ENCODE measurements at regions not wholly inside any gene's neighbourhood (a gene's known extent, or its start where the extent isn't known, plus 50 kb on each side); places are given as distances from the start of the nearest gene placed in this dataset.

DNA sequence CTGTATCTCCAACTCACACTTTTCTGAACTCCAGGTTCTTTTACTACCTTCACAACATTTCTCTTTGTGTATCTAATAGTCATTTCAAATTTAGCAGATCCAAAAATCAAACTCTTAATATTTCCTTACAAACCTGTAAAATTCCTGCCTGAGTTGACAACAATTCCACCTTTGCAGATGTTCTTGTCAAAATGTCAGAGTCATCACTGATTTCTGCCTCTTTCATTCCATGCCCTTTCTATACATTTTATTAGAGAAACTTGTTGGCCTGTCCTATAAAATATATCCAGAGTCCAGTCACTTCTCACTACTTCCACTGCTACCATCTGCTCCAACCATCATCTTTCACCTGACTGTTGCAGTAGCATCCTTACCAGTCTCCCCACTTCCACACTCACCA is 119.7 kb downstream of the CAPZA3 start:
- Histone ChIP-seq H3K27me3 (no peaks in the 10 kb centered on the region), H3K4me3 (no peak overlapping the region), H3K9me3 (no peaks in the 10 kb centered on the region), H3K4me1 (no peaks in the 10 kb centered on the region), H3K36me3 (peaks cover 0 to 3% of the 10 kb centered on the region in 2 donors), H3K27ac (no peak overlapping the region)
- no peak for DNase-seq
- TF ChIP-seq POLR2A (IDR thresholded peaks at IDR 0.05) (no peak), CTCF (IDR thresholded peaks at IDR 0.05) (no peak)
- intact Hi-C loops (cut with DNase I; ENCODE audit: low total_unique reads): no loop called here

DNA sequence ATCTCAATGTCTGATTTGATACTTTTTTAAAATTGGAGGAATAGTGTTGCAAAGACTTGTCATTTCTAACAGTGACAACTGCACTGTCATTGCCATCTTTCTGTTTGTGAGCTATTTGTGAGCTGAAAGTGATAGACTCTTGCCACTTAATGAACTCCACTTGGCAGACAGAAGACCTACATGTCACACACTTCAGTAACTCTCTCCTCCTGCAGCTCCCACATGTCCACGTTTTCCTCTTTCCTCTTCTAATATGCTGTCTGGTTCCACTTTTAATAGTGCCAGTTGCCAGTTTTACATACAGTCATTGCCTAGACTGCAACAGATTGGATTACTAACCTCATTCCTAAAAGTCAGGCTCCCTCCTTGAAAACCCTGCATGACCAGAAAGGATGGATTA is 121.5 kb downstream of the CAPZA3 start:
- H3K4me3 ChIP-seq: no peak overlapping the region
- DNase-seq: no peak
- intact Hi-C loops (cut with DNase I; ENCODE audit: low total_unique reads): no loop called here
- no peaks in the 10 kb centered on the region for H3K9me3 ChIP-seq
- no peaks in the 10 kb centered on the region for H3K4me1 ChIP-seq
- H3K27me3 ChIP-seq: no peaks in the 10 kb centered on the region
- peaks cover 0 to 3% of the 10 kb centered on the region in 2 donors for H3K36me3 ChIP-seq
- TF ChIP-seq CTCF (IDR thresholded peaks at IDR 0.05) (no peak), POLR2A (IDR thresholded peaks at IDR 0.05) (no peak)
- no peak overlapping the region for H3K27ac ChIP-seq

DNA sequence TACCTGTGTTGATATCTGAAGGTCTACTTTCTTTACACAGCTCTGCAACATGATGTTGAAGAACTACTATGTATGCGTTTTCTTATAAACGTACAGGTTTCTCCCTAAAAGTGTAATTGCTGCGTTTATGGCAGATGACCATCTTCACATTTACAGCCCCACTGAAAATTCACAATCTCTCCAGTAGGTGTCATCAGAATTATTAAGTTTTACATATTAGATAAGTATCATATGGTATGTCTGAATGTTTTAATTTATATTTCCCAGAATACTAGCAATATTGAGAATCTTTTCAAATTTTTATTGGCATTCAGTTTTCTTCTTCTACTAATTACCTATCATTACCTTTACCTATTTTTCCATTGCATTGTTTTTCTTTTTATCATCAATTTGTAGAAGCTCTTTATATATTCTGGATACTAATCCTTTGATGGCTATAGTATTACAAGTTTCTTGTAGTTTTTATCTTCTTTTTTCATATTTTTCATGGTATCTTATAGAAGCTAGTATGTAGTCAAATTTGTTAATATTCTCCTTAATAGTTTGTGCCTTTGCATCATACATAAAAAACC is 123.5 kb downstream of the CAPZA3 start:
- Histone ChIP-seq H3K4me1 (no peaks in the 10 kb centered on the region), H3K9me3 (no peaks in the 10 kb centered on the region), H3K36me3 (peaks cover 0 to 3% of the 10 kb centered on the region in 2 donors), H3K4me3 (no peak overlapping the region), H3K27me3 (no peaks in the 10 kb centered on the region), H3K27ac (no peak overlapping the region)
- no peak for DNase-seq
- intact Hi-C loops (cut with DNase I; ENCODE audit: low total_unique reads): no loop called here
- no peak for TF ChIP-seq POLR2A (IDR thresholded peaks at IDR 0.05)
- no peak for TF ChIP-seq CTCF (IDR thresholded peaks at IDR 0.05)

DNA sequence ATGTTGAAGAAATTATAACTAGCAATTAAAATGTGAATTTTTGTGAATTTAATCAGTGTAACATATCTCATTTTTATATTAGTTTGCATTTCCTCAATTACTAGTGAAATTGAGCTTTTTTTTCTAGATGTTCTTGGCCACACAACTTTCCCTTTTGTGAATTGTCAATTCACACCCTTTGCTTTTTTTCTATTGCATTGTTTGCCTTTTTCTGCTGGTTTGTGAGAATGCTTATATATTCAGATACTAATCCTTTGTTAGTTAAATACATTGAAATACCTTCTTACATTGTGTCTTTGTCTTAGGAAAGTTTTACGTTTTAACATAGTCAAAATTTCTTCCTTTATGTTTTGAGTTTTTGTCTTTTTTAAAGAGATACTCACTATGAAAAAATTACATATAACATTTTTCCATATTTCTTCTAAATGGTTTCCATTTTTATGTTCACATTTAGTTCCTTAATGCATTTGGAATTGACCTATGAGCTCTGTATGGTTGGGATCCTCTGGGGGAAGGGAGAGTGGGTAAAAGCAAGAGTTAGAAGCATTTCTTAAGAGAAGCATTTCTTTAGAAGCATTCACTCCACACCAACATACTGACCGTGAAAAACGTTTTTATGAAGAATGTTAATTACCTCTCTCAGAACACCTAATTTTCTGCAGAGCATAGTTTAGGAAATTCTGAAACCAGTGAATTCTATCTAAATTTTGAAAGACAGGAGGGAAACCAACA is 126.0 kb downstream of the CAPZA3 start:
- Histone ChIP-seq H3K36me3 (peaks cover 0 to 3% of the 10 kb centered on the region in 2 donors), H3K9me3 (no peaks in the 10 kb centered on the region), H3K4me1 (no peaks in the 10 kb centered on the region), H3K4me3 (no peak overlapping the region), H3K27me3 (no peaks in the 10 kb centered on the region), H3K27ac (no peak overlapping the region)
- intact Hi-C loops (cut with DNase I; ENCODE audit: low total_unique reads): no loop called here
- no peak for DNase-seq
- no peak for TF ChIP-seq POLR2A (IDR thresholded peaks at IDR 0.05)
- TF ChIP-seq CTCF (IDR thresholded peaks at IDR 0.05): no peak

GRCh38 chr12:18864900-18865561 is 127.1 kb downstream of the CAPZA3 start:
- intact Hi-C loops (cut with DNase I; ENCODE audit: low total_unique reads): no loop called here
- Histone ChIP-seq H3K4me1 (no peaks in the 10 kb centered on the region), H3K27ac (no peak overlapping the region), H3K9me3 (no peaks in the 10 kb centered on the region), H3K36me3 (peaks cover 0 to 3% of the 10 kb centered on the region in 2 donors), H3K27me3 (no peaks in the 10 kb centered on the region), H3K4me3 (no peak overlapping the region)
- DNase-seq: no peak
- TF ChIP-seq POLR2A (IDR thresholded peaks at IDR 0.05): no peak
- no peak for TF ChIP-seq CTCF (IDR thresholded peaks at IDR 0.05)
